ENCODE measurements at regions not wholly inside any gene's neighbourhood (a gene's known extent, or its start where the extent isn't known, plus 50 kb on each side); places are given as distances from the start of the nearest gene placed in this dataset.

GRCh38 chr17:12410717-12411116 lies 255.0 kb upstream of the MYOCD start:
- no peak for TF ChIP-seq CTCF (IDR thresholded peaks at IDR 0.05)
- TF ChIP-seq POLR2A (IDR thresholded peaks at IDR 0.05): no peak
